ENCODE measurements at regions not wholly inside any gene's neighbourhood (a gene's known extent, or its start where the extent isn't known, plus 50 kb on each side); places are given as distances from the start of the nearest gene placed in this dataset.

GRCh38 chr17:77892469-77893143, 65.9 kb upstream of the TNRC6C start:
- TF ChIP-seq TBP (optimal IDR thresholded peaks at IDR 0.05; ENCODE audit: low read depth, low read length), result no peak
- TF ChIP-seq ZBTB40 (IDR thresholded peaks at IDR 0.05), result no peak
- TF ChIP-seq ZBTB40 (CRISPR knock-in tag; IDR thresholded peaks at IDR 0.05), result no peak
- peak; percentile 73 to 95 (median 82) for TF ChIP-seq CTCF (IDR thresholded peaks at IDR 0.05 in 2 of 3, conservative IDR thresholded peaks at IDR 0.05 in 1 of 3; ENCODE audit: insufficient read depth in 2 of 3, low read depth in 1 of 3, low read length in 3 of 3)
- TF ChIP-seq POLR2A (conservative IDR thresholded peaks at IDR 0.05), result no peak
- no peak for TF ChIP-seq RFX5 (IDR thresholded peaks at IDR 0.05; ENCODE audit: low read depth, low read length)
- no peak; a peak in 2 of 4 replicates for TF ChIP-seq NRF1 (conservative IDR thresholded peaks at IDR 0.05 in 1 of 2, IDR thresholded peaks at IDR 0.05 in 1 of 2)
- 0 out of 2 replicates have a peak, but pooled peaks have one; percentile 25 for TF ChIP-seq MAX (CRISPR knock-in tag; IDR thresholded peaks at IDR 0.05)
